ENCODE measurements at regions not wholly inside any gene's neighbourhood (a gene's known extent, or its start where the extent isn't known, plus 50 kb on each side); places are given as distances from the start of the nearest gene placed in this dataset.
"Not testable (repeated sequence)": the region's sequence is repeated elsewhere in the genome, so short reads cannot be mapped to it uniquely, and the experiment has no call there.

DNA sequence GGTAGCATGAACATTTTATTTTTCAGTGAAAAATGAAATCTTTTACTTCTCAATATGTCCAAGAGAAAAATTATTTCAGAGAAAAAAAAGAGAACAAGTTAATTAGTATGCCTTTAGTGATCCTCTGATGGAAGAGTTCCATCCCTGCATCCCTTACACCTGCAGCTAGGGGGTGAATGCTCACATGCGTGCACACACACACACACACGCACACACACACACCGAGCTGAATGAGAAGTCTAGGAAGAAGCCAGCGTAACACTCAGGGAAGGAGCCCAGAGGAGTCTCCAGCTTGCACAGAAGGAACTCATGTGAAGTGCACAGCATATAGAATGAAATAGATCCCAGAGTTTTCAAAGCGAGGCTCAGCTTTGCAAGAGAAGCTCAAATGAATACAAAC lies 510.5 kb downstream of the IRS2 start:
- DNase-seq (ENCODE audit: low spot score): no peak

DNA sequence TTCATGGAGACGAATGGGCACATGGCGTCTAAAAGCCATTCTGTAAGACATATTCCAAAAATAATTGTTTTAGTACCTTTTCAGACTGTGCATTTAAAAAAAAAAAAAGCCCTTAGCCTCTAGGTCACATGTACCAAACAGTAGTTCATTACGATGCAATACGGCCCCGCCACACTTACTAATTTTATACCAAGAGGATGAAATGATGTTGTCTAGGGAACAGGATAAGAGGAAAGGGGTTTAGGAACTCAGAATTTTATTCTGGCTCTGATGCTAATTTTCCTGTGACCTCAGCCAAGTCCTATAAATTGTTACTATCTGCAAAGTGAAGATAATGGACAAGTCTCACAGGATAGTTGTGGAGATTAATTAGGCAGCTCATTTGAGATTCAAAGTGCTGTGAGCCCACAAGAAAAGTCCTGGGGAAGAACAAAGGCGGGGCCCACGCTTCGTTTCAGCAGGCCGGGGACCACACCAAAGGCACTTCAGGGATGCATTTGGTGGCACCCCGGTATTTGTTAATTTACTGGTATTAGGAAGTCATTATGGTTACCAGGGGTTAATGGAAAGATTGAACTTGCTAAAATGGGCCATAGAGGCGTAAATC lies 511.1 kb downstream of the IRS2 start:
- DNase-seq (ENCODE audit: low spot score): no peak

DNA sequence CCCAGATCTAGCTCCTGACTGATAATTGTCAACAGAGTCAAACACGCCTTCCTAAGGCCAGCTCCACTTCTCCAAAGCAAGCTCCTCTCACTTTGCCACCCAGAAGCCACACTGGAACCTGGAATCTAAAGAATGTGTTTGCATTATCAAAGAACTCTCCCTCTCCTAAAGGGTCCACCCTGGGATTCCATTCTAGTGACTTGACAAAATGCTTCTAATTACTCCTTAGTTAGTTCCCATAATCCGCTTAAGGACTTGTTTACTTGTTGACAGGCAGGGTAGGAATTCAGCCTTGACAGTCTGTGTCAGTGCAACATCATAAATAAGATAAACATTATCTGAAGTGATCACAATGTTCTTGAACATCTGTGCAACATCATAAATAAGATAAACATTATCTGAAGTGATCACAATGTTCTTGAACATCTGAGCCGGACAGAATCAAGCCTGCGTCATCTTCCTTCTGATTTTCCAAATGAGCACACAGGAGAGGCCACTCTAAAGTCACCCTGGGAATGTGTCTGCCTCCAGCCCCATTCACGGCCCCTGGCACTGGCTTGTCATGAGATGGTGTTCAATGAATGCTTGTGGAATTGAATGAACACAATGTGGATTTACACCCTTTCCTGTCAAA lies 512.1 kb downstream of the IRS2 start:
- DNase-seq (ENCODE audit: low spot score): no peak

DNA sequence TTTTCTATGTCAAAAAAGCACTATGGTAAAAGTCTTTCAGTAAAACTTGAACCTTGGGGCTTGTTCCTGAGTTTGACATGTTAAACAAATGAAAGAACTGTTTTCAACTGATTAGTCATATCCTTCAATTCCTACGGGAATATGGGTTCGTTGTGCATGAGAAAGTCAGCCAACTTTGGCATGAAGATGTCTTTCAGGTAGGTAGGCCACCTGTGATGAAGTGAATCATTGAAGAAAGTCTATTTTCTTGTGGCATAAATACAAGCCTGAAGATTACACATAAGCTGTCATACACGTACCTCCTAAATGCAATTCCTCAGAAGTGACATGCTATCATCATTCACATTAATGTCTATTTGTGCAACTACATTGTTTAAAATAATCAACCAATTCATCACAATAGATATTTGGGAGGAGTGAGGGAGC lies 513.0 kb downstream of the IRS2 start:
- DNase-seq (ENCODE audit: low spot score): no peak

DNA sequence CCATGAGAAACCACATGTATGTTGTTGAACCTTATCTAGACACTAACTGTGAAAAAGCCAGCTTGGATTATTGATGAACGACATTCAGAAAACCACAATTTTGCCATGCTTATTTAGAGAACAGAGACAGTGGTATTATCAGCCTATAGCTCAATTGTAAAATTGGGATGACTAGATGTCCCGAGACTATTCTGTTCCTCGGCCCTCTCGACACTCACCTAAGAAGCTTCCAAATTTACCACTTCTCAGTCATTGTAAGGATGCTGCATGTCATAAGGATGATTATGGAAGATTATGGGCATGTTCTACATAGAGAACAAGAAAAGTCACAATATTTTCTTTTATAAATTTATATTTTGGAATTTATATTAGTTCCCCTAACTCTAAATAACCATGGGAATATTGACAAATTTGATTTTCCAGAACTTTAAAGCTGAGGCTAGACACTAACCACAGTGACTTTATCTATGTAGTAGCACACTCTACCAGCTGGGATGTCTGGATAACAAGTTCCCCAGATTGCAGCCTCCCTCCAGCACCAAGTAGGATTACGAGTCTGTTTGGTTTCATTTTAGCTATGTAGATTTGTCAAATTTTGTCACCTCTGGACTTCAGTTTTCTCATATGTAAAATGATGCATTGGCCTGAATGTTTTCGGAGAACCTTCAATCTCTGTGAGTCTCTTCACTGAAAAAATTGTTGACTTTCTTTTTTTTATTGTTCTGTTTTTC lies 513.6 kb downstream of the IRS2 start:
- no peak for DNase-seq (ENCODE audit: low spot score)

DNA sequence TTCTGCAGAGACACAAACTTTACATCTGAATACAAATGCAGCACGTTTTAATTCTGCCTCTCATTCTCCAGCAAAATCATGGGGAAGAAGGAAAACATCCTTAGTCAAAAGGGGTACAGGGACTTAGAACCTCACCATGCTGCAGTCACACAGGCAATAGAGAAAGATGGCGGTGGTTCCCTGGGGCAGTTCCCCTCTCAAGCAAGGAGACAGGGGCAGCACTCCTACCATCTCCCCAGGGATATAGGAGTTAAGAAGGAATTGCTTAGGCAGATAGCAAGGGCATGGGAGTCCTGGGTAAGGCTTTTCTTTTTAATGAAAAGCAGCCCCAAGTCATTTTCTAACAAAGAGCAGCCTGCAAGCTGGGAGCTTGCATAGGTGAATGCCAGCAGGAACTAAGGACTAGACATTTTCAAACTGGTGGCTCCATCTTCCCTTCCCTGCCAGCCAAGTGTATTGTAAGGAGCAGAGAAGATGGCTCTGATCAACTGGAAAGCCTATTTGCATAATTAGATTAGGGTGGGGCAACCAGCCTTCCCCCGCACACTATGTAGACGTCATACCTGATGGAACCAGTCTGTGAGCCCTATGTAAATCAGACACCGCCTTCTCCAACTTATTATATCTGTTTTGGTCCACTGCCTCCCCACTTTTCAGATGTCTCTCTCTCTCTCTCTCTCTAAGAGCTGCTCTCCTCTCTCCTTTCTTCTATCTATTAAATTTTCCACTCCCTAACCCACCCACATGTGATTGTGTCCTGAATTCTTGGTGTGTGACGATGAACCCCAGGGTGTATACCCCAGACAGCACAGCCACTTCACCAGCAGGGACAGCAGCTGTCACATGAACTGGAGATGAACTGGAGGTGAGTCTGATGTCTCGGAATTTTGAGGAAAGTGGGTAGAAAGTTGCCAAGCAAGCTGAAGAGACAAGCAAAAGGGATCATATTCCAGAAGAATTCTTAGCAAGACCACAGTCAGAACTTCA lies 514.5 kb downstream of the IRS2 start:
- DNase-seq (ENCODE audit: low spot score): no peak

DNA sequence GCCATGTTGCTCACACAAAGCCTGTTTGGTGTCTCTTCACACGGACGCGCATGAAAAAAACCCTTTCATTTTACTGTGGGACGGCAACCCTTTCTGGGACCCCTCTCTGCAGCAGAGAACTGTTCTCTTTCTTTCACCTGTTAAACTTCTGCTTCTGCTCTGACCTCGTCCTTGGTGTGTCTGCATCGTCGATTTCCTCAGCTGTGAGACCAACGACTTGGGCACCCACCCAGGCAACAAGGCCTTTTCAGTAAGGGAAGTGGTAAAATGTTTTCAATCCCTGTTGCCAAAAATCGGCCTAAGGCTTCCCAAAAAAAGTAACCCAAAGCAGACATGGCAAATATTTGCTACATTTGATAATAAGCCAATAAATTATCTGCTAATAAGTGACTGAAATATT lies 515.3 kb downstream of the IRS2 start:
- DNase-seq (ENCODE audit: low spot score): no peak

DNA sequence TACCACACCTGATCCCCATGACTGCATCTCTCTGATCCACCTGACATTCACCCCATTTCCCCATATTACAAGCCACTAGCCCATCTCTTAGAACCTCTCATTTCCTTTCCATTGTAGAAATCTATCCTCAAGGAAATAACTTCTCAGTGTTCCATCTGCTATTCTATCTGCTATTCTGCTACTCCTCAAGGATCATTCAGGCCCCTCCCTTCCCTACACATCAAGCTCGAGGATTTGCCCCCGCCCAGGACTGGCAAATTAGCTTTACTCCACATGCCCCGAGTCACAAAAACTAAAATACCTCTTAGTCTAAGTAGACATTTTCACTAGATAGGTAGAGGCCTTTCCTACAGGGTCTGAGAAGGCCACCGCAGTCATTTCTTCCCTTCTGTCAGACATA lies 517.0 kb downstream of the IRS2 start:
- DNase-seq (ENCODE audit: low spot score): not testable (repeated sequence)

DNA sequence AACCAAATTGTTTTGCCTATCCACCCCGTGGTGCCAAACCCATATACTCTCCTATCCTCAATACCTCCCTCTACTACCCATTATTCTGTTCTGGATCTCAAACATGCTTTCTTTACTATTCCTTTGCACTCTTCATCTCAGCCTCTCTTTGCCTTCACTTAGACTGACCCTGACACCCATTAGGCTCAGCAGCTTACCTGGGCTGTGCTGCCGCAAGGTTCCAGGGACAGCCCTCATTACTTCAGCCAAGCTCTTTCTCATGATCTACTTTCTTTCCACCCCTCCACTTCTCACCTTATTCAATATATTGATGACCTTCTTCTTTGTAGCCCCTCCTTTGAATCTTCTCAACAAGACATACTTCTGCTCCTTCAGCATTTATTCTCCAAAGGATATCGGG lies 517.9 kb downstream of the IRS2 start:
- DNase-seq (ENCODE audit: low spot score): not testable (repeated sequence)

DNA sequence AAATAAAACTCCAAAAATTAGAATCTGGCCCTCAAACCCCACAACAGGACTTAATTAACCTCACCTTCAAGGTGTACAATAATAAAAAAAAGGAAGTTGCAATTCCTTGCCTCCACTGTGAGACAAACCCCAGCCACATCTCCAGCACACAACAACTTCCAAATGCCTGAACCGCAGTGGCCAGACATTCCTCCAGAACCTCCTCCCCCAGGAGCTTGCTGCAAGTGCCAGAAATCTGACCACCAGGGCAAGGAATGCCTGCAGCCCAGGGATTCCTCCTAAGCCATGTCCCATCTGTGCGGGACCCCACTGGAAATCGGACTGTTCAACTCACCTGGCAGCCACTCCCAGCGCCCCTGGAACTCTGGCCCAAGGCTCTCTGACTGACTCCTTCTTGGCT lies 519.0 kb downstream of the IRS2 start:
- DNase-seq (ENCODE audit: low spot score): not testable (repeated sequence)

DNA sequence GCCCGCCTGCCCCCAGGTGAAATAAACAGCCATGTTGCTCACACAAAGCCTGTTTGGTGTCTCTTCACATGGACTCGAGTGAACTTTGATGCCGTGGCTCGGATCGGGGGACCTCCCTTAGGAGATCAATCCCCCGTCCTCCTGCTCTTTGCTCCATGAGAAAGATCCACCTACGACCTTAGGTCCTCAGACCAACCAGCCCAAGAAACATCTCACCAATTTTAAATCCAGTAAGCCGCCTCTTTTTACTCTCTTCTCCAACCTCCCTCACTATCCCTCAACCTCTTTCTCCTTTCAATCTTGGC lies 521.0 kb downstream of the IRS2 start:
- not testable (repeated sequence) for DNase-seq (ENCODE audit: low spot score)

DNA sequence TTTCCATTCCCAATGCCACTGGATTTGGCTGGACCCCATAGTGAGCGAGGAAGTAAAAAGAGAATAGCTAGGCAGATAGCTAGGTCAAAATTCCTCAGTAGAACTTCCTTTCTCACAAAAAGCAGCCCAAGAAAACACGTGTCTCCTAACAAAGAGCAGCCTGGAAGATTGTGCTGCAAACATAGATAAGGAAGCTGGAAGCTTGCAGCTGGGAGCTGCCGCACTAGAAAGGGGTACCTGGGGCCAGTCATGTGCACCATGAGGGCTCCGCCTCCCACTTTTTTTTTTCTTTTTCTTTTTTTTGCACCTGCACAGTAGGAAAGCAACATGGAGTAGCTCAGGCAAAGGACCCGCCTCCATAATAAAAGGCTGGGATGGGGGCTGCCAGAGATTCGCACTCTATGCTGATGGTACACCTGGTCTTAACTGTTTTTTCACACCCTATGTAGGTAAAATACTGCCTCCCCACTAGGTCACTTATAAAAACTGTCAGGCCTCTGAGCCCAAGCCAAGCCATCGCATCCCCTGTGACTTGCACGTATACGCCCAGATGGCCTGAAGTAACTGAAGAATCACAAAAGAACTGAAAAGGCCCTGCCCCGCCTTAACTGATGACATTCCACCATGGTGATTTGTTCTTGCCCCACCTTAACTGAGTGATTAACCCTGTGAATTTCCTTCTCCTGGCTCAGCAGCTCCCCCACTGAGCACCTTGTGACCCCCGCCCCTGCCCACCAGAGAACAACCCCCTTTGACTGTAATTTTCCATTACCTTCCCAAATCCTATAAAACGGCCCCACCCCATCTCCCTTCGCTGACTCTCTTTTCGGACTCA lies 521.6 kb downstream of the IRS2 start:
- DNase-seq (ENCODE audit: low spot score): not testable (repeated sequence)

DNA sequence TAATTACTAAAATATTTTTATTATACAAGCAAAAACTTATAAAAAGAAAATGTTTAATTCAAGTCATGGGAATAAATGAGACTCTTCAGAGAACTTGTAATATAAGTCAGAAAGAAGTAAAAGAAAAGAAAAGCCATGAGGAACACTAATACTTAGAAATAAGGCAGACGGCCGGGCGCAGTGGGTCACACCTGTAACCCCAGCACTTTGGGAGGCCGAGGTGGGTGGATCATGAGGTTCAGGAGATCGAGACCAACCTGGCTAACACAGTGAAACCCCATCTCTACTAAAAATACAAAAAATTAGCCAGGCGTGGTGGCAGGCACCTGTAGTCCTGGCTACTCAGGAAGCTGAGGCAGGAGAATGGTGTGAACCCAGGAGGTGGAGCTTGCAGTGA lies 528.6 kb downstream of the IRS2 start:
- DNase-seq (ENCODE audit: low spot score): not testable (repeated sequence)

All from ecto neural progenitor cell (in vitro differentiated cells).